HT1080 (cell line): ENCODE measurements at regions not wholly inside any gene's neighbourhood (a gene's known extent, or its start where the extent isn't known, plus 50 kb on each side); places are given as distances from the start of the nearest gene placed in this dataset.
"Not testable (repeated sequence)": the region's sequence is repeated elsewhere in the genome, so short reads cannot be mapped to it uniquely, and the experiment has no call there.

Experiments
- DNase-seq: peaks from one replicate; pipeline ENCODE4 v3.0.0-alpha.2; 2015; ENCODE audit warnings: low read depth

- DNase-seq, result no peak
Observed at GRCh38 chr7:83739527-83739926, 90.6 kb upstream of the SEMA3E start.

GRCh38 chr7:83738291-83738835 is 89.4 kb upstream of the SEMA3E start:
- no peak for DNase-seq

DNA sequence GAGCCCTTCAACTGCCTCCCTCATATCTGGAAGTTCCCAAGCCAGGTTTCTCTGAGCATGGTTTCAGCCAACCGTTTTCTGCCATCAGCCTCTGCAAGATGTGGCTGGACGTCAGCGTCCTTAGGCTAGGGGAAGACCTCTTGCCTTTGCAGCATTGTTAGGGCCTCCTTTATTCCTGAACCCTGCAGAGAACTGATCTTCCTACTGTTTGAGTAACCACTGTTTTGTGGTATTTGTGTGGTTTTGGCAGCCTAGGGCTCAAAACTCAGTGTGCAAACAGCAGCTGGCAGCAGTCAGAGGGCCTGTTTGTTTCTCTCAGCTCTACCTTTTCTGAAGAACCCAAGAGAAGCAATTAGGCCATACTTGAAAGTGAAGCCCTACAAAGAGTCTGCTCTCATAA is 83.4 kb upstream of the SEMA3E start:
- DNase-seq, result peak; percentile 28

DNA sequence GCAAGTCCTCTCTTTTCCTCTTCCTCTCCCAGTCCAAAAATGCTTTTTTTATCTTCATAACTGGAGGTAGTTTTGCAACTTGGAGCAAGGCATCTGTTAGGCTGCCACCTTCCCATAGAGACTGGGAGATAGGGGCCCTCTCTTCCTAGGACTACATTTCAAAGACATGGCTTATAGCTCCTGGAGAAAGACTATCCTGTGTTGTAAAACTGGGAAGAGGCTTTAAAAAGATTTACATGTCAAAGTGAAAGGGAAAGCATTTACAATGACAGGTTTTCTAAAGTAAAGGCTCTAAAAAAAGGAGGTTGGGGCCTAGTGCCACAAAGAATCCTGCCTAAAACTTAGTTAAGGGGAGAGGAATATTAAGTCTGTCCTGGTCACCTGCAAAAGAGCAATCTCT is 82.2 kb upstream of the SEMA3E start:
- no peak for DNase-seq

- not testable (repeated sequence) for DNase-seq
Observed at GRCh38 chr7:83716923-83717322, 68.0 kb upstream of the SEMA3E start.

DNA sequence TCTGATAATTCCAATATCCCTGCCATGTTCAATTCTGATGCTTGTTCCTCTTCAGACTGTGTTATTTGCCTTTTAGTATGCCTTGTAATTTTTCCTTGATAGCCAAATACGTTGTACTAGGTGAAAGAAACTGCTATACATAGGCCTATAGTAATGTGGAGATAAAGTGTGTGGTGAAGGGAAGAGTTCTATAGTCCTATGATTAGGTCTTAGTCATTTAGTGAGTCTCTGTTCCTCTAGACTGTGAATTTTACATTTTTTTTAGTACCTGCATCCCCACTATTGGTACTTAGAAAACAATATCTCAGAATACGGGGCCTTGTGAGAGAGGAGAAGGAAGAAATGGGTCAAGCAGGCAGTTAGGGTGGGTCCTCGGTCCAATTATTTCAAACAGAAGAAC is 59.6 kb upstream of the SEMA3E start:
- no peak for DNase-seq

GRCh38 chr7:83704564-83704963 is 55.6 kb upstream of the SEMA3E start:
- no peak for DNase-seq

- DNase-seq, result no peak
Observed at GRCh38 chr7:83702446-83702845, 53.5 kb upstream of the SEMA3E start.

- no peak for DNase-seq
Observed at GRCh38 chr7:83701736-83702135, 52.8 kb upstream of the SEMA3E start.
